ENCODE measurements at regions not wholly inside any gene's neighbourhood (a gene's known extent, or its start where the extent isn't known, plus 50 kb on each side); places are given as distances from the start of the nearest gene placed in this dataset.

DNA sequence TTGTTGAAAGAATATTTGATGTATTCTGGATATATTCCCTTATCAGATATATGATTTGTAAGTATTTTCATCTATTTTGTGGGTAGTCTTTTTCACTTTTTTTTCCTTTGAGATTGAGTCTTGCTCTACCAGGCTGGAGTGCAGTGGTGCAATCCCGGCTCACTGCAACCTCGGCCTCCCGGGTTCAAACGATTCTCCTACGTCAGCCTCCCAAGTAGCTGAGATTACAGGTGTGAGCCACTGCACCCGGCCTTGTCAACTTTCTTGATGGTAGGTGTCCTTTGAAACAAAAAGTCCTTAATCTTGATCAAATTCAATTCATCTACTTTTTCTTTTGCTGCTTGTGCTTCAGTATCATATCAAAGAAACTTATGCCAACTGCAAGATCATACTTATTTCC, 297.2 kb upstream of the NRSN1 start:
- TF ChIP-seq EZH2 (IDR thresholded peaks at IDR 0.05) (no peak), EZH2phosphoT487 (IDR thresholded peaks at IDR 0.05) (no peak)
- TF ChIP-seq, protein P1, sequence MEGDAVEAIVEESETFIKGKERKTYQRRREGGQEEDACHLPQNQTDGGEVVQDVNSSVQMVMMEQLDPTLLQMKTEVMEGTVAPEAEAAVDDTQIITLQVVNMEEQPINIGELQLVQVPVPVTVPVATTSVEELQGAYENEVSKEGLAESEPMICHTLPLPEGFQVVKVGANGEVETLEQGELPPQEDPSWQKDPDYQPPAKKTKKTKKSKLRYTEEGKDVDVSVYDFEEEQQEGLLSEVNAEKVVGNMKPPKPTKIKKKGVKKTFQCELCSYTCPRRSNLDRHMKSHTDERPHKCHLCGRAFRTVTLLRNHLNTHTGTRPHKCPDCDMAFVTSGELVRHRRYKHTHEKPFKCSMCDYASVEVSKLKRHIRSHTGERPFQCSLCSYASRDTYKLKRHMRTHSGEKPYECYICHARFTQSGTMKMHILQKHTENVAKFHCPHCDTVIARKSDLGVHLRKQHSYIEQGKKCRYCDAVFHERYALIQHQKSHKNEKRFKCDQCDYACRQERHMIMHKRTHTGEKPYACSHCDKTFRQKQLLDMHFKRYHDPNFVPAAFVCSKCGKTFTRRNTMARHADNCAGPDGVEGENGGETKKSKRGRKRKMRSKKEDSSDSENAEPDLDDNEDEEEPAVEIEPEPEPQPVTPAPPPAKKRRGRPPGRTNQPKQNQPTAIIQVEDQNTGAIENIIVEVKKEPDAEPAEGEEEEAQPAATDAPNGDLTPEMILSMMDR (IDR thresholded peaks at IDR 0.05): no peak

All from neural progenitor cell (in vitro differentiated cells).